Uterus (tissue), 2 donors: ENCODE measurements at regions not wholly inside any gene's neighbourhood (a gene's known extent, or its start where the extent isn't known, plus 50 kb on each side); places are given as distances from the start of the nearest gene placed in this dataset.

Experiments used
- POLR2A ChIP-seq, 2 donors: fragments of 450-650 bp; IDR thresholded peaks; one replicate each; pipeline ENCODE4 v1.6.1; 2016; ENCODE audit warnings: antibody characterized with exemption in 2 of 2, mild to moderate bottlenecking in 1 of 2, moderate library complexity in 1 of 2
- TF ChIP-seq, protein P1 (sequence below), 4 experiments: fragments of 200-600 bp in 2 of 4; fragments of 450-650 bp in 2 of 4; sonication (generic) in 2 of 4; IDR thresholded peaks; one replicate each; pipeline ENCODE4 v1.5.1; 2016 to 2019; ENCODE audit warnings: antibody characterized with exemption in 4 of 4, mild to moderate bottlenecking in 2 of 4, moderate library complexity in 1 of 4

DNA sequence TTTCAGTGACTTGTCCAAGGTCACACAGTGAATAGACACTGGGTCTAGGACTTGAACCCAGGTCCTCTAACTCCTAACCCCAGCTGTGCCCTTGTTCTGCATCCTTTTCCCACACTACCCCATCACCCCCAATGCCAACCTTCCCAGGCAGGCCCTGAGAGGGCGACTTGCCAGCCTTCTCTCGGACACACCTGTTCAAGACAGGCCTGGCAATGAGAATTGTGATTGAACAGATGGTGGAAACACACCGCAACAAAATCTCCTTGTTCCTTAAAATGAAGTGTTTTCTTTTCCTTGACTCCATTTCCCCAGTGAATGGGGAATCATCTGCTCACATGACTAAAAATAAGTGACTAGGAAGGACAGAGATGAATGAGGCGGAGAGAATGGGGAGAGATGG, 189.5 kb upstream of the ASIC2 start:
- TF ChIP-seq, protein P1, sequence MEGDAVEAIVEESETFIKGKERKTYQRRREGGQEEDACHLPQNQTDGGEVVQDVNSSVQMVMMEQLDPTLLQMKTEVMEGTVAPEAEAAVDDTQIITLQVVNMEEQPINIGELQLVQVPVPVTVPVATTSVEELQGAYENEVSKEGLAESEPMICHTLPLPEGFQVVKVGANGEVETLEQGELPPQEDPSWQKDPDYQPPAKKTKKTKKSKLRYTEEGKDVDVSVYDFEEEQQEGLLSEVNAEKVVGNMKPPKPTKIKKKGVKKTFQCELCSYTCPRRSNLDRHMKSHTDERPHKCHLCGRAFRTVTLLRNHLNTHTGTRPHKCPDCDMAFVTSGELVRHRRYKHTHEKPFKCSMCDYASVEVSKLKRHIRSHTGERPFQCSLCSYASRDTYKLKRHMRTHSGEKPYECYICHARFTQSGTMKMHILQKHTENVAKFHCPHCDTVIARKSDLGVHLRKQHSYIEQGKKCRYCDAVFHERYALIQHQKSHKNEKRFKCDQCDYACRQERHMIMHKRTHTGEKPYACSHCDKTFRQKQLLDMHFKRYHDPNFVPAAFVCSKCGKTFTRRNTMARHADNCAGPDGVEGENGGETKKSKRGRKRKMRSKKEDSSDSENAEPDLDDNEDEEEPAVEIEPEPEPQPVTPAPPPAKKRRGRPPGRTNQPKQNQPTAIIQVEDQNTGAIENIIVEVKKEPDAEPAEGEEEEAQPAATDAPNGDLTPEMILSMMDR (IDR thresholded peaks at IDR 0.05), result no peak
- TF ChIP-seq POLR2A (IDR thresholded peaks at IDR 0.05), result no peak
